NT2/D1 (cell line): ENCODE measurements at regions not wholly inside any gene's neighbourhood (a gene's known extent, or its start where the extent isn't known, plus 50 kb on each side); places are given as distances from the start of the nearest gene placed in this dataset.

Source experiments
- SUZ12 ChIP-seq: IDR thresholded peaks from 2 replicates; pipeline ENCODE4 v1.6.1; 2011; ENCODE audit not compliant: insufficient read length, insufficient read depth; ENCODE audit errors: extremely low read depth
- YY1 ChIP-seq: IDR thresholded peaks from 2 replicates; pipeline ENCODE4 v1.6.1; 2011; ENCODE audit not compliant: insufficient read length, insufficient read depth
- ZNF274 ChIP-seq: IDR thresholded peaks from 2 replicates; pipeline ENCODE4 v1.6.1; 2011; ENCODE audit warnings: mild to moderate bottlenecking, low read depth, low read length

DNA sequence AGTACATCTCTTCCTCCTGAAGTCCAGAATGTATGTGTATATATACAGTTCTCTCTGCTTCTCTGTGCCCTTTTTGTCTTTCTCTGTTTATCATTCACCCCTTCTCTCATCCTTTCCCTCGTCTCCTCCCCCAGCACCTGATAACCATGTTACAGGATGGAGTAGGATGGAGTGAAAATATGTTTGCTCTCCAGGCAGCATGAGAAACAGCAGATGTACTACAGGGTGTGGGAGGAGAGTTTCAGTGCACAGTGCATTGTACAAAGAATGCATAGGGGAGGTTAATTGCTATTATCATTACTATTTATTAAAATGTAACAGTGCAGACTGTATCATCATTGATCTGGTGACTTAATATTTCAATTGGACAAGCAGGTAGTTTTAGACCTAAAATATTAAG, 104.5 kb downstream of the MFAP3L start:
- TF ChIP-seq YY1 (no peak), ZNF274 (no peak), SUZ12 (no peak)
